ENCODE measurements at regions not wholly inside any gene's neighbourhood (a gene's known extent, or its start where the extent isn't known, plus 50 kb on each side); places are given as distances from the start of the nearest gene placed in this dataset.
A peak's percentile ranks its signal among the peaks of the same experiment; 100 is the strongest.

GRCh38 chr7:130875-131780 is 61.2 kb upstream of the FAM20C start:
- 76 to 87% methylated on average over 9 to 19 of the region's 19 CpGs for WGBS, 2 donors
- no peak for ATAC-seq (ENCODE audit: low FRiP score in 2 of 2)

GRCh38 chr7:131781-132482 is 60.4 kb upstream of the FAM20C start:
- no peaks in the 10 kb centered on the region for H3K9me3 ChIP-seq
- H3K27ac ChIP-seq: peak overlapping the region in 1 of 4 donors; percentile 46
- no peaks in the 10 kb centered on the region for H3K27me3 ChIP-seq
- ATAC-seq (ENCODE audit: low FRiP score in 2 of 2) (peak in 1 of 2 donors; percentile 63), DNase-seq (peak in 1 of 2 donors; percentile 49)
- no peak overlapping the region for H3K4me3 ChIP-seq
- WGBS, 2 donors: 71 to 76% methylated on average over 16 to 21 of the region's 21 CpGs
- H3K36me3 ChIP-seq: no peaks in the 10 kb centered on the region
- no peak for TF ChIP-seq EP300 (IDR thresholded peaks at IDR 0.05)
- H3K4me1 ChIP-seq: peaks cover 5 to 26% (median 16%) of the 10 kb centered on the region in 4 donors

More at GRCh38 chr7:130875-131780, 61.2 kb upstream of the FAM20C start:
- H3K36me3 ChIP-seq: no peaks in the 10 kb centered on the region
- H3K4me3 ChIP-seq: no peak overlapping the region
- H3K4me1 ChIP-seq: peaks cover 5 to 26% (median 16%) of the 10 kb centered on the region in 4 donors
- DNase-seq: peak in 1 of 2 donors; percentile 54
- no peaks in the 10 kb centered on the region for H3K9me3 ChIP-seq
- TF ChIP-seq POLR2AphosphoS5 (IDR thresholded peaks at IDR 0.05): no peak
- TF ChIP-seq EP300 (IDR thresholded peaks at IDR 0.05): no peak
- no peak for TF ChIP-seq CTCF (IDR thresholded peaks at IDR 0.05)
- no peak for TF ChIP-seq POLR2A (IDR thresholded peaks at IDR 0.05)
- no peaks in the 10 kb centered on the region for H3K27me3 ChIP-seq
- peak overlapping the region in 1 of 4 donors; percentile 46 for H3K27ac ChIP-seq

GRCh38 chr7:132899-133298 is 59.5 kb upstream of the FAM20C start:
- no peaks in the 10 kb centered on the region for H3K27me3 ChIP-seq
- DNase-seq (no peak), ATAC-seq (ENCODE audit: low FRiP score in 2 of 2) (no peak)
- 71 to 78% methylated on average over 2 of the region's 2 CpGs for WGBS, 2 donors
- H3K36me3 ChIP-seq: no peaks in the 10 kb centered on the region
- no peak overlapping the region for H3K27ac ChIP-seq
- H3K4me3 ChIP-seq: no peak overlapping the region
- H3K4me1 ChIP-seq: peaks cover 5 to 26% (median 16%) of the 10 kb centered on the region in 4 donors
- TF ChIP-seq CTCF (IDR thresholded peaks at IDR 0.05) (no peak), POLR2A (IDR thresholded peaks at IDR 0.05) (no peak), EP300 (IDR thresholded peaks at IDR 0.05) (no peak), POLR2AphosphoS5 (IDR thresholded peaks at IDR 0.05) (no peak)
- no peaks in the 10 kb centered on the region for H3K9me3 ChIP-seq

- no peak overlapping the region for H3K27ac ChIP-seq
- no peak for DNase-seq
- 56 to 68% methylated on average over 11 of the region's 11 CpGs for WGBS, 2 donors
Observed at GRCh38 chr7:133470-133869, 58.9 kb upstream of the FAM20C start.

More at GRCh38 chr7:133470-133869, 58.9 kb upstream of the FAM20C start:
- no peak for ATAC-seq (ENCODE audit: low FRiP score in 2 of 2)
- Histone ChIP-seq H3K27me3 (no peaks in the 10 kb centered on the region), H3K9me3 (no peaks in the 10 kb centered on the region), H3K4me1 (peaks cover 5 to 26% (median 16%) of the 10 kb centered on the region in 4 donors), H3K36me3 (no peaks in the 10 kb centered on the region), H3K4me3 (no peak overlapping the region)
- no peak for TF ChIP-seq EP300 (IDR thresholded peaks at IDR 0.05)
- no peak for TF ChIP-seq POLR2A (IDR thresholded peaks at IDR 0.05)
- TF ChIP-seq POLR2AphosphoS5 (IDR thresholded peaks at IDR 0.05): no peak
- no peak for TF ChIP-seq CTCF (IDR thresholded peaks at IDR 0.05)
